ENCODE measurements at regions not wholly inside any gene's neighbourhood (a gene's known extent, or its start where the extent isn't known, plus 50 kb on each side); places are given as distances from the start of the nearest gene placed in this dataset.

DNA sequence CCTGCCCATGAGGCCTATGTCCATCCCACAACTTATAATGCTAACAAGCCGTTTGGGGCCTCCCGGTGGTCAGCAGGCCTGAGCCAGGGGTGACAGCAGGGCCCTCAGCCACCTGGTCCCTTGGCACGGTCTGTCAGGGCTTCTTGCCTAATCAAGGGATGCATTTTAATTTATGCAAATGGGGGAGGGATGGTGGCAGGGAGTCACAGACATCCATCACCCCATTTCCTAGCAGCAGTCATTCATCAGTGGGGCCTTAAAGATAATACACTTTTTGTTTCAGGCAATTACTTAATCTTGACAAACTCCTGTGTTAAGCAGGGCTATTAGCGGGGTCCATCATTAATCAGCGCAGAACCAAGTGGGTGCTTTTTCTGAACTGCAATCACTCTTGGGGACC is 174.5 kb downstream of the GLI2 start:
- Histone ChIP-seq H3K9me3 (no peaks in the 10 kb centered on the region), H3K4me3 (no peak overlapping the region), H3K27me3 (no peaks in the 10 kb centered on the region), H3K36me3 (no peaks in the 10 kb centered on the region), H3K4me1 (peaks cover 8 to 10% of the 10 kb centered on the region in 2 donors), H3K27ac (no peak overlapping the region)
- intact Hi-C loops (cut with DNase I; ENCODE audit: low total_unique reads): no loop called here
- TF ChIP-seq, protein P1, sequence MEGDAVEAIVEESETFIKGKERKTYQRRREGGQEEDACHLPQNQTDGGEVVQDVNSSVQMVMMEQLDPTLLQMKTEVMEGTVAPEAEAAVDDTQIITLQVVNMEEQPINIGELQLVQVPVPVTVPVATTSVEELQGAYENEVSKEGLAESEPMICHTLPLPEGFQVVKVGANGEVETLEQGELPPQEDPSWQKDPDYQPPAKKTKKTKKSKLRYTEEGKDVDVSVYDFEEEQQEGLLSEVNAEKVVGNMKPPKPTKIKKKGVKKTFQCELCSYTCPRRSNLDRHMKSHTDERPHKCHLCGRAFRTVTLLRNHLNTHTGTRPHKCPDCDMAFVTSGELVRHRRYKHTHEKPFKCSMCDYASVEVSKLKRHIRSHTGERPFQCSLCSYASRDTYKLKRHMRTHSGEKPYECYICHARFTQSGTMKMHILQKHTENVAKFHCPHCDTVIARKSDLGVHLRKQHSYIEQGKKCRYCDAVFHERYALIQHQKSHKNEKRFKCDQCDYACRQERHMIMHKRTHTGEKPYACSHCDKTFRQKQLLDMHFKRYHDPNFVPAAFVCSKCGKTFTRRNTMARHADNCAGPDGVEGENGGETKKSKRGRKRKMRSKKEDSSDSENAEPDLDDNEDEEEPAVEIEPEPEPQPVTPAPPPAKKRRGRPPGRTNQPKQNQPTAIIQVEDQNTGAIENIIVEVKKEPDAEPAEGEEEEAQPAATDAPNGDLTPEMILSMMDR (IDR thresholded peaks at IDR 0.05): no peak
- TF ChIP-seq POLR2A (IDR thresholded peaks at IDR 0.05): no peak
- DNase-seq: no peak

DNA sequence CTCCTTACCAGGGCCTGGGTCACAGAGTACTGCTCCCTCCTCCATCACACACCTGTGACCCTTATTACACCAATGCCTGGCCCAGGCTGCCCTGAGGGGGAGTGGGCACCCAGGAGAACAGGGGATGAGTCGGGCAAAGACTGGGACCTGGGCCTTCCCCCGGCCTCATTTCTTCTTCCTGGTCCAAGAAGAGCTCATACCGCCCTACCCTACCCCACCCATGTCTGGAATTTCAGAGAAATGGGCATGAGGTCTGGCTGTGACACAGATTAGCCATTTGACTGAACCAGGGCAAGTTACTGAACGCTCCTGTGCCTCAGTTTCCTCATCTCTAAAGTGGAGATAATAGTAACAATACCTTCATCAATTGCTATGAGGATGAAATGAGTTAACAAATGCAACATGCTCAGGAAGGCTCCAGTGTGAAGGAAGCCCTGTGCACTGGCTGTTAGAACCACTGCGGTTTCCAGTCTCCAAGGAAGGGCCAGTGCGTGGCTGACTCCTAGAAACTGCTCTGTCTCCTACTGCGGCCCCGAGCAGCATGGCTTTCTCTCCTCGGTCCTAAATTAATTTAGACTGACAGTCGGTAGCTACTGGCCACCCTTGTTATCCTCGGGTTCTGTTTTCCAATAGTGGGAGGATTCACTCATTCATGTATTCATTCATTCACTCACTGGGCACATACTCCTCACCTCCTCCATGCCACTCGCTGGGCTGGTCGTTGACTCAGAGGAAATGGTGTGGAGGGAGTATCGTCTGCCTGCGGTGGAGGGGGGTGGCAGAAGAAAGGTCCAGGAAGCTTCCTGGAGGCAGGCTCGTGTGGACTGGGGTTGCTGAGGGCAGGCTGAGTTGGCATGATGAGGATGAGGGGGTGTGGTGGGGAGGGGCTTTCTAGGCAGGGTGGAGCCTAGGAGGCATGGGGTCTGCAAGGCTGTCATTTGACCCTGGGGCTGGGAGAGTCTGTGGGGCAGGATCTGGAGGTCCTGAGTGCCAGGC is 175.6 kb downstream of the GLI2 start:
- Histone ChIP-seq H3K36me3 (no peaks in the 10 kb centered on the region), H3K27ac (peak overlapping the region; percentile 83 to 84), H3K27me3 (no peaks in the 10 kb centered on the region), H3K4me3 (no peak overlapping the region), H3K4me1 (peaks cover 14 to 18% of the 10 kb centered on the region in 2 donors), H3K9me3 (no peaks in the 10 kb centered on the region)
- peak in 1 of 2 donors; percentile 37 for DNase-seq
- TF ChIP-seq, protein P1 (IDR thresholded peaks at IDR 0.05): no peak
- no peak for TF ChIP-seq POLR2A (IDR thresholded peaks at IDR 0.05)
- intact Hi-C loops (cut with DNase I; ENCODE audit: low total_unique reads): no loop called here

DNA sequence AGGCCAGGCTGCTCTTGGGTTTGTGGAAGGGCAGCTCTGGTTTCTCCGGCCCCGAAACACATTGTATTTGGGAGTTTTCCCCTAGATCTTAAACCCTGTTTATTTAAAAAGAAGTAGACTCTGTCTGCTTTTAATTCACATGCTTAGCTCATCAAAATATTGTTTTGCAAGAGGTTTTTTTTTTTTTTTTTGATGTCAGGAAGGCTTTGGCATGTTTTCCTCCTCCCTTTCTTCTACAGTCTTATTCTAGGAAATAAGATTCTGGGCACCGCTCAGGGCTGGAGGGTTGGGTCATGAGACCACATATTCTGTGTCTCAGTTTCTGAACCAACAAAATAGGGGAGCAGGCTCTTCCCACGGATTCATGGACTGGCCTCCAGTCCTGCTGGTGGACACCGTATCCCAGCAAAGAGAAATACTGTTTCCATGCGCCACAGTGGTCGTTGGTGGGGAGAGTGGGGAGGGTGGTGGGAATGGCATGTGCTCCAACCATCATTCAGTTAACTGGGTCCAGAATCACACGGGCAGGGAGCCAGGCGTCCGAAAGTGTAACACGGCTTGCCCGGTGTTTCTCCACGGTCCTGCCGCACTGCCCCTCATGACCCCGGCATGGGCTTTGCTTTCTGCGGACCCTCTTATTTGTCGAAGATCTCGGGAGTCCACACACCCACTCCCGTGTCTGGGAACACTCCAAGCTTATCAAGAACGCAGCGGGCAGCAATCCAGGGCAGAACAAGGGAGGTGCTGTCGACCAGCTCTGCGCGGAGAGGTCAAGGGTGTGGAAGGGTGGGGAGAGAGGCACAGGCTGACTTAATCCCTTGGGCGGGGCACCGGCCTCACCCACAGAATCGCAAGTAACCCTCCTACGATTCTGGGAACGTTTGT is 176.7 kb downstream of the GLI2 start:
- no peak for TF ChIP-seq POLR2A (IDR thresholded peaks at IDR 0.05)
- TF ChIP-seq, protein P1 (IDR thresholded peaks at IDR 0.05): no peak
- peak; percentile 74 to 76 for DNase-seq
- intact Hi-C loops (cut with DNase I; ENCODE audit: low total_unique reads): no loop called here

DNA sequence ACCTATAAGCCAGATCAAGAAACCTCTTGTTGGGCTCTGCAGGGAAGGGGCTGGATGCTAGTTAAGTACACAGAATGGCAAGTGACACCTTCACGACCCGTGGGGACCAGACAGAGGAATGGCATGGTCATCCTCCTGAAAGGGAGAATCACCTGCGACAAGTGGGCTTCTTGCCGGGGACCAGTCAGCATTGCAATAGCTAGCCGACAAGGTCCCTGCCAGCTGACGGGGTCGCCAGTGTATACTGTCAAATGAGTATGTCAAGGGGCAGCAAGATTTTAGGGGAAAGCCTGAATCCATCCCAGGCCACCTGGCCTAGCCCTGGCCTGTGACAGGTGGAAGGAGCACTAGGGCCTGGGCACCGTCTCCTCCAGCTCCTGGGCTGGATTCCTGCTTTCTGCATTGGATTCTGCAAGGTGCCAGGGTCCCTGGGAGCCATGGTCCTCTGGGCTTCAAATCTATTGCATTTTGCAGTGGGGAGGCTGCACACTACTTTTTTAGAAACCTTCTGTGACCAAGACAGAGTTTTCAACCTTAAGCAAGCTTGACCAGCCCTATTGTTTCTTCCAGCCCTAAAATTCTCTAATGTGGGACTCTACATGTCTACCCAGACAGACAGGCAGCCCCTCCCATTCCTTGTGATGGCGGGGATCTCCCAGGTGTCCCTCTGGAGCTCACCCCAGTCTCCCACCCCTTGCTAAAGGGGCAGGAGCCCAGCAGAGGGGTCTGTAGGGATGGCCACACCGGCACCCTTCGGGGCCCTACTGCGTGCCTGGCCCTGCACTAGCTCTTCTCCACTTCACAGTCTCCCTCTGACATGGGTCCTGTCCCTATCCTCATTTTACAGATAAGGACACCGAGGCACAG is 178.5 kb downstream of the GLI2 start:
- H3K9me3 ChIP-seq: no peaks in the 10 kb centered on the region
- DNase-seq: no peak
- H3K36me3 ChIP-seq: no peaks in the 10 kb centered on the region
- peak overlapping the region in 1 of 2 donors; percentile 83 for H3K27ac ChIP-seq
- no peak overlapping the region for H3K4me3 ChIP-seq
- TF ChIP-seq, protein P1 (IDR thresholded peaks at IDR 0.05): no peak
- TF ChIP-seq POLR2A (IDR thresholded peaks at IDR 0.05): no peak
- peaks cover 14 to 18% of the 10 kb centered on the region in 2 donors for H3K4me1 ChIP-seq
- no peaks in the 10 kb centered on the region for H3K27me3 ChIP-seq
- intact Hi-C loops (cut with DNase I; ENCODE audit: low total_unique reads): no loop called here

More for the DNA sequence above, 176.7 kb downstream of the GLI2 start:
- Histone ChIP-seq H3K27me3 (no peaks in the 10 kb centered on the region), H3K4me3 (peak overlapping the region in 1 of 2 donors; percentile 25), H3K4me1 (peaks cover 14 to 18% of the 10 kb centered on the region in 2 donors), H3K36me3 (no peaks in the 10 kb centered on the region), H3K27ac (peak overlapping the region; percentile 83 to 84), H3K9me3 (no peaks in the 10 kb centered on the region)
